Thymus (tissue), 11 donors: ENCODE measurements at regions not wholly inside any gene's neighbourhood (a gene's known extent, or its start where the extent isn't known, plus 50 kb on each side); places are given as distances from the start of the nearest gene placed in this dataset.
"Not testable (repeated sequence)": the region's sequence is repeated elsewhere in the genome, so short reads cannot be mapped to it uniquely, and the experiment has no call there.

ENCODE experiments used
- DNase-seq, 9 donors: peaks; one replicate each; pipeline ENCODE4 v3.0.0-alpha.2; 2013; ENCODE audit warnings: low spot score in 9 of 9, low read depth in 6 of 9, missing footprints in 1 of 9
- H3K27ac ChIP-seq, 2 donors: one replicate each; pipeline ENCODE4 v1.5.1; 2013; ENCODE audit warnings: control low read depth in 1 of 2, low read depth in 1 of 2, low read length in 1 of 2, mild to moderate bottlenecking in 1 of 2, moderate library complexity in 1 of 2
- H3K27me3 ChIP-seq, 2 donors: one replicate each; pipeline ENCODE4 v1.5.1; 2013; ENCODE audit warnings: low read length in 1 of 2; ENCODE audit not compliant: control insufficient read depth in 2 of 2, insufficient read depth in 1 of 2
- H3K36me3 ChIP-seq, 2 donors: one replicate each; pipeline ENCODE4 v1.5.1; 2013; ENCODE audit warnings: low read length in 1 of 2, mild to moderate bottlenecking in 1 of 2, moderate library complexity in 1 of 2; ENCODE audit not compliant: control insufficient read depth in 2 of 2, insufficient read depth in 2 of 2
- H3K4me1 ChIP-seq, 2 donors: one replicate each; pipeline ENCODE4 v1.5.1; 2013; ENCODE audit warnings: low read length in 2 of 2; ENCODE audit not compliant: control insufficient read depth in 2 of 2, insufficient read depth in 2 of 2
- H3K4me3 ChIP-seq, 2 donors: one replicate each; pipeline ENCODE4 v1.5.1; 2013; ENCODE audit warnings: low read length in 2 of 2, control low read depth in 1 of 2, mild to moderate bottlenecking in 1 of 2
- H3K9me3 ChIP-seq, 2 donors: one replicate each; pipeline ENCODE4 v1.5.1; 2013; ENCODE audit warnings: low read length in 1 of 2, mild to moderate bottlenecking in 1 of 2; ENCODE audit not compliant: control insufficient read depth in 2 of 2, insufficient read depth in 1 of 2
- WGBS: extraction: QIAGEN DNeasy Blood & Tissue Kit; methylation state at CpG from one replicate; pipeline ENCODE4 v1.1.7; 2013; 5-methylcytosine and 5-hydroxymethylcytosine counted together
- donor health status: healthy.

DNA sequence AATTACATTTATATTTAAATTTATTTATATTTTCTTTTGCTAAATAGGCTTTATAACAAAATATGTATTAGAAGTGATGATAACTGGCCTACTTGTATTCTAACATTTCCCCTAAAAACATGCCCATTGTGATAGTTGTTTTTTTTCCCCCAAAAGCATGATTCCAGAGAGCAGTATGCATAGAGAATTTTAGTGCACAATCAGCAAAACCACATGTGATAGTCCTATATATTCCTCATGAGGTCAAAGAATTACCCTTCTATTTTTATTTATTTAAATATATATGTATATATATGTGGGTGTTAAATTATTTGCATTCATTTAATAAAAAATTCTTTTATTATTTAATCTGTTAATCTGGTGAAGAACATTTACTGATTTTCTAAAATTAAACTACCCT, 78.2 kb upstream of the TLL1 start:
- no peak overlapping the region for H3K4me3 ChIP-seq
- H3K36me3 ChIP-seq: no peaks in the 10 kb centered on the region
- no peak for DNase-seq
- H3K27ac ChIP-seq: no peak overlapping the region
- H3K4me1 ChIP-seq: no peaks in the 10 kb centered on the region
- H3K27me3 ChIP-seq: no peaks in the 10 kb centered on the region
- H3K9me3 ChIP-seq: peaks cover 0 to 3% of the 10 kb centered on the region in 2 donors

DNA sequence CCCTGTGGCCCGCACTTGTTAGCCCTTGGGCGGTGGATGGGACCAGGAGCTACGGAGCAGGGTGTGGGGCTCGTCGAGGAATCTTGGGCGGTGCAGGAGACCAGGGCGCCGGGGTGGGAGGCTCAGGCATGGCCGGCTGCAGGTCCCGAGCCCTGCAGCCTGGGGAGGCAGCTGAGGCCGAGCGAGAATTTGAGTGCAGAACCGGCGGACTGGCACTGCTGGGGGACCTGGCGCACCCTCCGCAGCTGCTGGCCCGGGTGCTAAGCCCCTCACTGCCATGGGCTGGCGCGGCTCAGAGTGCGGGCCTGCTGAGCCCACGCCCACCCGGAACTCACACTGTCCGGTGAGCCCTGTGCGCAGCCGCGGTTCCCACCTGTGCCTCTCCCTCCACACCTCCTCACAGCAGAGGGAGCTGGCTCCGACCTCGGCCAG, 73.6 kb upstream of the TLL1 start:
- Histone ChIP-seq H3K27ac (no peak overlapping the region), H3K4me3 (no peak overlapping the region), H3K9me3 (peaks cover 0 to 3% of the 10 kb centered on the region in 2 donors), H3K4me1 (no peaks in the 10 kb centered on the region), H3K36me3 (no peaks in the 10 kb centered on the region), H3K27me3 (no peaks in the 10 kb centered on the region)
- 96% methylated on average over 28 of the region's 28 CpGs for WGBS
- no peak for DNase-seq

GRCh38 chr4:165802452-165802851, 70.6 kb upstream of the TLL1 start:
- Histone ChIP-seq H3K36me3 (no peaks in the 10 kb centered on the region), H3K27ac (no peak overlapping the region), H3K4me1 (no peaks in the 10 kb centered on the region), H3K27me3 (no peaks in the 10 kb centered on the region), H3K9me3 (peaks cover 0 to 3% of the 10 kb centered on the region in 2 donors), H3K4me3 (no peak overlapping the region)
- 91% methylated on average over 2 of the region's 2 CpGs for WGBS
- DNase-seq: no peak

DNA sequence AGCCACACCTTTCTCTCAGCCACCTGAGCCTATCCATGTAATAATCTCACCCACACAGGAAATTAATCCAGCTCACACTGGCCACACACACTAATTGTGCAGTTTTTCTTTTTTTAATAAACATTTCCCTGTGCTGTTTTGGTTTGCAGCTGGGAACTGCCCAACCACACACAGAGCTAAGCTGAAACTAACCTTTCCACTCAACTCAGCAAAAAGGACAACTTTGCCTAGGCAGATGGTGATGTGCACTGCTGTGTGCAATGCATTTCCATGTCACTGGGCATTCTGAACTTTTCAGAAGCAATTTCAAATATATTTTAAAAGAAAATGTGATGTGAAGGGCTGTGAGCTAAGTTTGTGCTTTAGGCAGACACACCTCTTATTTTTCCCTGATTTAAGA, 70.0 kb upstream of the TLL1 start:
- no peaks in the 10 kb centered on the region for H3K27me3 ChIP-seq
- no peak overlapping the region for H3K4me3 ChIP-seq
- no peaks in the 10 kb centered on the region for H3K36me3 ChIP-seq
- H3K9me3 ChIP-seq: peaks cover 0 to 3% of the 10 kb centered on the region in 2 donors
- no peak for DNase-seq
- H3K27ac ChIP-seq: no peak overlapping the region
- no peaks in the 10 kb centered on the region for H3K4me1 ChIP-seq

DNA sequence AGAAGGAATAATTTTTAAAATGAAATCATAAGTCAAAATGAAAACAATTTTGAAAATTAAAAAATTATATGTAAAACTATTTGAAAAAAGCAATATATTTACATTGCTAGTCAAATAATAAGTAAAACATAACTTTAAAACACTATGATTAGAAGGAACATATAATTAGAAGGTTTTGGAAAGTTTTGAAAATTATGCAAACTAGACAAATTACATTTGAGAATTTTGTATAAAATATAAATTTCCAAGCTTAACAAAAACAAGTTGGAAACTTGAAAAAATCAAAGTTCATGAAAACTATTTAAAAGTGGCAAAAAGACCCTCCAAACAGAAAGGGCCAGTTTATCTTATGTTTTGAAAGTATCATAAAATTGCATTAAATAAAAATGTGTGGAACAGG, 67.6 kb upstream of the TLL1 start:
- Histone ChIP-seq H3K4me1 (no peaks in the 10 kb centered on the region), H3K36me3 (no peaks in the 10 kb centered on the region), H3K4me3 (no peak overlapping the region), H3K27me3 (no peaks in the 10 kb centered on the region), H3K27ac (no peak overlapping the region), H3K9me3 (no peaks in the 10 kb centered on the region)
- no peak for DNase-seq

DNA sequence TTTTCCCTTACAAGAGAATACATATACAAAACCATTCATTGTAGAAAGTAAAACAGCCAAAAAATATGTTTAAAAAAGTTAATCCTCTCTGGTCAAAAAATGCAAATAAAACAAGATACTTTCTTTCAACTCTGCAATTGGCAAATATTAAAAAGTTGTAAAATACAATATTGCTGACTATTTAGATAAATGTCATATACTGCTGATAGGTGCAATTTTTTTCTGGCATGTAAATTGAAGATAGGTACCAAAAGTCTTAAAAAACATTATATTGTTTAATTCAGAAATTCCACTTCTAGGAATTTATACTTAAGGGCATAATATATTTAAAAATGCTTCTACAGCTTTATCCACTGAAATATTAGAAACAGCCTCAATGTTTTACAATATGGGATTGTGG, 66.4 kb upstream of the TLL1 start:
- DNase-seq: no peak
- H3K27ac ChIP-seq: no peak overlapping the region
- H3K9me3 ChIP-seq: no peaks in the 10 kb centered on the region
- H3K4me3 ChIP-seq: no peak overlapping the region
- no peaks in the 10 kb centered on the region for H3K27me3 ChIP-seq
- H3K36me3 ChIP-seq: no peaks in the 10 kb centered on the region
- no peaks in the 10 kb centered on the region for H3K4me1 ChIP-seq

GRCh38 chr4:165810726-165811125, 62.3 kb upstream of the TLL1 start:
- DNase-seq: no peak
- H3K27me3 ChIP-seq: no peaks in the 10 kb centered on the region
- H3K36me3 ChIP-seq: no peaks in the 10 kb centered on the region
- no peak overlapping the region for H3K4me3 ChIP-seq
- no peak overlapping the region for H3K27ac ChIP-seq
- no peaks in the 10 kb centered on the region for H3K4me1 ChIP-seq
- no peaks in the 10 kb centered on the region for H3K9me3 ChIP-seq
- 94% methylated on average over 2 of the region's 2 CpGs for WGBS

- DNase-seq: no peak
- Histone ChIP-seq H3K27ac (no peak overlapping the region), H3K9me3 (no peaks in the 10 kb centered on the region), H3K27me3 (no peaks in the 10 kb centered on the region), H3K36me3 (no peaks in the 10 kb centered on the region), H3K4me1 (no peaks in the 10 kb centered on the region), H3K4me3 (no peak overlapping the region)
Observed at GRCh38 chr4:165813606-165814005, 59.4 kb upstream of the TLL1 start.

GRCh38 chr4:165814256-165815020, 58.6 kb upstream of the TLL1 start:
- no peak for DNase-seq
- Histone ChIP-seq H3K27ac (no peak overlapping the region), H3K4me1 (no peaks in the 10 kb centered on the region), H3K27me3 (no peaks in the 10 kb centered on the region), H3K9me3 (no peaks in the 10 kb centered on the region), H3K4me3 (no peak overlapping the region), H3K36me3 (no peaks in the 10 kb centered on the region)
- 89% methylated on average over 4 of the region's 4 CpGs for WGBS

DNA sequence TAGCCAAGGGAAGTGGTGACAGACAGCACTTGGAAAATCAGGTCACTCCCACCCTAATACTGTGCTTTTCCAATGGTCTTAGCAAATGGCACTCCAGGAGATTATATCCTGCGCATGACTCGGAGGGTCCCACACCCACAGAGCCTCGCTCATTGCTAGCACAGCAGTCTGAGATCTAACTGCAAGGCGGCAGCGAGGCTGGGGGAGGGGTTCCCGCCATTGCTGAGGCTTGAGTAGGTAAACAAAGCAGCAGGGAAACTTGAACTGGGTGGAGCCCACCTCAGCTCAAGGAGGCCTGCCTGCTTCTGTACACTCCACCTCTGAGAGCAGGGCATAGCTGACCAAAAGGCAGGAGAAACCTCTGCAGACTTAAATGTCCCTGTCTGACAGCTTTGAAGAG, 53.9 kb upstream of the TLL1 start:
- H3K27ac ChIP-seq, H3K36me3 ChIP-seq, H3K4me3 ChIP-seq, H3K27me3 ChIP-seq, H3K4me1 ChIP-seq, H3K9me3 ChIP-seq, DNase-seq: not testable (repeated sequence)
- WGBS: 90% methylated on average over 6 of the region's 6 CpGs
